ENCODE measurements at regions not wholly inside any gene's neighbourhood (a gene's known extent, or its start where the extent isn't known, plus 50 kb on each side); places are given as distances from the start of the nearest gene placed in this dataset.

- Histone ChIP-seq H3F3A (ENCODE audit: low read length, unreplicated experiment) (no peaks in the 10 kb centered on the region), H3K36me3 (ENCODE audit: low read depth, low read length) (no peaks in the 10 kb centered on the region), H3K4me2 (ENCODE audit: low read length) (no peak overlapping the region), H3K79me2 (ENCODE audit: low read length) (no peaks in the 10 kb centered on the region), H3K9ac (ENCODE audit: low read length) (no peak overlapping the region), H3K4me1 (ENCODE audit: insufficient read depth, low read length) (no peaks in the 10 kb centered on the region), H2AFZ (ENCODE audit: low read length) (no peak overlapping the region), H3K4me3 (ENCODE audit: low read length) (no peak overlapping the region), H3K9me2 (replicated peaks; ENCODE audit: low read length) (no peaks in the 10 kb centered on the region), H4K20me1 (ENCODE audit: low read length) (no peaks in the 10 kb centered on the region), H3K27me3 (ENCODE audit: low read length) (peaks cover 45% of the 10 kb centered on the region), H3K27ac (ENCODE audit: low read length) (no peak overlapping the region), H3K9me3 (ENCODE audit: low read length) (no peaks in the 10 kb centered on the region)
- no TSS peak for BruUV-seq (replicated peaks)
- TF ChIP-seq EZH2phosphoT487 (IDR thresholded peaks at IDR 0.05; ENCODE audit: borderline replicate concordance, low read length) (no peak), EZH2 (IDR thresholded peaks at IDR 0.05; ENCODE audit: low read length, unreplicated experiment) (no peak)
- TF ChIP-seq, protein P1, sequence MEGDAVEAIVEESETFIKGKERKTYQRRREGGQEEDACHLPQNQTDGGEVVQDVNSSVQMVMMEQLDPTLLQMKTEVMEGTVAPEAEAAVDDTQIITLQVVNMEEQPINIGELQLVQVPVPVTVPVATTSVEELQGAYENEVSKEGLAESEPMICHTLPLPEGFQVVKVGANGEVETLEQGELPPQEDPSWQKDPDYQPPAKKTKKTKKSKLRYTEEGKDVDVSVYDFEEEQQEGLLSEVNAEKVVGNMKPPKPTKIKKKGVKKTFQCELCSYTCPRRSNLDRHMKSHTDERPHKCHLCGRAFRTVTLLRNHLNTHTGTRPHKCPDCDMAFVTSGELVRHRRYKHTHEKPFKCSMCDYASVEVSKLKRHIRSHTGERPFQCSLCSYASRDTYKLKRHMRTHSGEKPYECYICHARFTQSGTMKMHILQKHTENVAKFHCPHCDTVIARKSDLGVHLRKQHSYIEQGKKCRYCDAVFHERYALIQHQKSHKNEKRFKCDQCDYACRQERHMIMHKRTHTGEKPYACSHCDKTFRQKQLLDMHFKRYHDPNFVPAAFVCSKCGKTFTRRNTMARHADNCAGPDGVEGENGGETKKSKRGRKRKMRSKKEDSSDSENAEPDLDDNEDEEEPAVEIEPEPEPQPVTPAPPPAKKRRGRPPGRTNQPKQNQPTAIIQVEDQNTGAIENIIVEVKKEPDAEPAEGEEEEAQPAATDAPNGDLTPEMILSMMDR (conservative IDR thresholded peaks at IDR 0.05; ENCODE audit: low read depth, low read length): no peak
- CTCF ChIA-PET: no interaction called here
- ATAC-seq (no peak), DNase-seq (no peak)
- POLR2A ChIA-PET (ENCODE audit: unreplicated experiment): no interaction called here
- intact Hi-C loops (cut with micrococcal nuclease): no loop called here
Measured at GRCh38 chr1:239960366-239960765, 131.3 kb upstream of the FMN2 start.

GRCh38 chr1:239963856-239964255 is 127.8 kb upstream of the FMN2 start:
- DNase-seq (no peak), ATAC-seq (no peak)
- H4K20me1 ChIP-seq (ENCODE audit: low read length): no peaks in the 10 kb centered on the region
- no peak overlapping the region for H3K27ac ChIP-seq (ENCODE audit: low read length)
- no peaks in the 10 kb centered on the region for H3K9me2 ChIP-seq (replicated peaks; ENCODE audit: low read length)
- no peak overlapping the region for H3K4me2 ChIP-seq (ENCODE audit: low read length)
- POLR2A ChIA-PET (ENCODE audit: unreplicated experiment): no interaction called here
- H3K4me1 ChIP-seq (ENCODE audit: insufficient read depth, low read length): no peaks in the 10 kb centered on the region
- intact Hi-C loops (cut with micrococcal nuclease): no loop called here
- H3K9me3 ChIP-seq (ENCODE audit: low read length): no peaks in the 10 kb centered on the region
- BruUV-seq (replicated peaks): no TSS peak
- no peak overlapping the region for H2AFZ ChIP-seq (ENCODE audit: low read length)
- no peak overlapping the region for H3K4me3 ChIP-seq (ENCODE audit: low read length)
- no peaks in the 10 kb centered on the region for H3K36me3 ChIP-seq (ENCODE audit: low read depth, low read length)
- H3K27me3 ChIP-seq (ENCODE audit: low read length): peaks cover 35% of the 10 kb centered on the region
- TF ChIP-seq, protein P1 (conservative IDR thresholded peaks at IDR 0.05; ENCODE audit: low read depth, low read length): no peak
- TF ChIP-seq EZH2 (IDR thresholded peaks at IDR 0.05; ENCODE audit: low read length, unreplicated experiment) (no peak), EZH2phosphoT487 (IDR thresholded peaks at IDR 0.05; ENCODE audit: borderline replicate concordance, low read length) (no peak)
- no peaks in the 10 kb centered on the region for H3F3A ChIP-seq (ENCODE audit: low read length, unreplicated experiment)
- no peaks in the 10 kb centered on the region for H3K79me2 ChIP-seq (ENCODE audit: low read length)
- CTCF ChIA-PET: interaction anchor here (0.5 kb wide), 1 partner anchor 48 kb away, joined by 3 read pairs; no protein-coding TSS in a partner anchor
- H3K9ac ChIP-seq (ENCODE audit: low read length): no peak overlapping the region

DNA sequence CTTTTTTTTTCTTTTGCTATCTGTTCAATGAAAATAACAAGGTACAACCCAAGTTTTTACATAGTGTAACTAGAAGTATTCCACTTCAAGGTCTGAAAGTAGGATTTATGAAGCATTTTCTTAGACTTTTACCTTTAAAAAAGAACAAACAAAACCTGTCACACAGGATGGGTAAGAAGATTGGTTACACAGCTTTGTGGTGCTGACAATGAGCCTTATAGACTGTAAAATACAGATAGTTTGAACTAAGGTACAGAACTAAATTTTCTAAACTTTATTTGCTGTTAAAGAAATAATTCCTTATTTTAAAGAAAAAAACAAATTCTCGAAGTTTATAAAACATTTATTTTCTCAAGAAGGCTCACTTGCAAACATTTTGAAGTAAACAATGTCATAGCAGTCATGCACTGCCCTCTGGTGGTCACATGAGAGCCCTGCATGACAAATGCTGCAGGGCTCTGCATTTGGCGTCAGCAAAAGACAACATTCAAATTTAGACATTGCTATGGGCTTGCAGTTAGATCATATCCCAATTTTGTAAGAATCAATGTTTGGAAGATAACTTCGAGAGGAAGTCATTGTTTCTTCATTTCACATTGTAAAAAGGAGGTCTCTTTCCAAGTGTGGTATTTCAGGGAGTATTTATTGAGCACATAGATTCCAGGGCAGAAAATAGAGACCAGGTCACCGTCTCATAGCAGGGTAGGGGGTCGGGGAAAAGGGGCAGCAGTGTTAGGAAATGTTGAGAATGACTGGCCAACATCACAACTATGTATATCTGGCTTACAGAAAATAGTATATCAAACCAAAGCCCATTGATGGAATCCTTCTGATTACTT is 115.3 kb upstream of the FMN2 start:
- Histone ChIP-seq H3K9me2 (replicated peaks; ENCODE audit: low read length) (no peaks in the 10 kb centered on the region), H3K79me2 (ENCODE audit: low read length) (no peaks in the 10 kb centered on the region), H3K27me3 (ENCODE audit: low read length) (peaks cover under 1% of the 10 kb centered on the region; the same call in 1 of the 2 replicates), H4K20me1 (ENCODE audit: low read length) (no peaks in the 10 kb centered on the region), H3K9me3 (ENCODE audit: low read length) (peaks cover 13% of the 10 kb centered on the region), H3K4me2 (ENCODE audit: low read length) (no peak overlapping the region), H2AFZ (ENCODE audit: low read length) (no peak overlapping the region), H3K27ac (ENCODE audit: low read length) (no peak overlapping the region), H3F3A (ENCODE audit: low read length, unreplicated experiment) (no peaks in the 10 kb centered on the region), H3K36me3 (ENCODE audit: low read depth, low read length) (no peaks in the 10 kb centered on the region), H3K4me1 (ENCODE audit: insufficient read depth, low read length) (peaks cover 6% of the 10 kb centered on the region; the same call in 1 of the 2 replicates), H3K4me3 (ENCODE audit: low read length) (no peak overlapping the region), H3K9ac (ENCODE audit: low read length) (no peak overlapping the region)
- intact Hi-C loops (cut with micrococcal nuclease): loop anchor here (1.0 to 10.0 kb wide), 5 partner anchors 25 to 587 kb away; no protein-coding TSS in a partner anchor
- TF ChIP-seq, protein P1 (conservative IDR thresholded peaks at IDR 0.05; ENCODE audit: low read depth, low read length): peak; percentile 99
- TF ChIP-seq EZH2 (IDR thresholded peaks at IDR 0.05; ENCODE audit: low read length, unreplicated experiment) (no peak), EZH2phosphoT487 (IDR thresholded peaks at IDR 0.05; ENCODE audit: borderline replicate concordance, low read length) (no peak)
- ATAC-seq: peak; percentile 84
- ChIA-PET POLR2A (ENCODE audit: unreplicated experiment) (no interaction called here), CTCF (interaction anchor here (0.7 to 1.5 kb wide), 3 partner anchors 25 to 78 kb away, joined by 3 to 15 read pairs (median 4); no protein-coding TSS in a partner anchor)
- DNase-seq: peak; percentile 86
- no TSS peak for BruUV-seq (replicated peaks)

All from PC-3 (cell line).